H9 (cell line): ENCODE measurements at regions not wholly inside any gene's neighbourhood (a gene's known extent, or its start where the extent isn't known, plus 50 kb on each side); places are given as distances from the start of the nearest gene placed in this dataset.

Source experiments
- DNase-seq: peaks from one replicate; pipeline ENCODE4 v3.0.0-alpha.2; 2017
- H2AFZ ChIP-seq: one replicate; pipeline ENCODE4 v1.6.1; 2013; ENCODE audit warnings: mild to moderate bottlenecking, low read length, control low read depth, moderate library complexity
- H2AK5ac ChIP-seq: 2 replicates; pipeline ENCODE4 v1.6.1; 2013; ENCODE audit warnings: low read length, control low read depth, mixed read lengths; ENCODE audit not compliant: insufficient read length
- H2BK120ac ChIP-seq: one replicate; pipeline ENCODE4 v1.6.1; 2013; ENCODE audit warnings: low read depth, mild to moderate bottlenecking, low read length, control low read depth, inconsistent platforms; ENCODE audit not compliant: poor library complexity, severe bottlenecking
- H2BK12ac ChIP-seq: 2 replicates; pipeline ENCODE4 v1.6.1; 2013; ENCODE audit warnings: low read length, control low read depth, mixed read lengths, low read depth; ENCODE audit not compliant: insufficient read length
- H2BK15ac ChIP-seq: 2 replicates; pipeline ENCODE4 v1.6.1; 2013; ENCODE audit warnings: low read depth, low read length, control low read depth
- H2BK20ac ChIP-seq: one replicate; pipeline ENCODE4 v1.6.1; 2013; ENCODE audit warnings: low read depth, mild to moderate bottlenecking, low read length, control low read depth, inconsistent platforms; ENCODE audit not compliant: poor library complexity, severe bottlenecking
- H2BK5ac ChIP-seq: 2 replicates; pipeline ENCODE4 v1.6.1; 2013; ENCODE audit warnings: low read length, control low read depth, mixed read lengths; ENCODE audit not compliant: insufficient read length
- H3K14ac ChIP-seq: 2 replicates; pipeline ENCODE4 v1.6.1; 2013; ENCODE audit warnings: low read length, control low read depth; ENCODE audit not compliant: insufficient read depth
- H3K18ac ChIP-seq: 2 replicates; pipeline ENCODE4 v1.6.1; 2013; ENCODE audit warnings: low read depth, mild to moderate bottlenecking, mixed read lengths, low read length, control low read depth; ENCODE audit not compliant: insufficient read length
- H3K23ac ChIP-seq: 2 replicates; pipeline ENCODE4 v1.6.1; 2013; ENCODE audit warnings: low read length, control low read depth, mixed read lengths, low read depth; ENCODE audit not compliant: insufficient read length
- H3K23me2 ChIP-seq: 2 replicates; pipeline ENCODE4 v1.6.1; 2013; ENCODE audit warnings: low read depth, mild to moderate bottlenecking, mixed read lengths, low read length, control low read depth; ENCODE audit not compliant: insufficient read length, poor library complexity, severe bottlenecking
- H3K27ac ChIP-seq: 2 replicates; pipeline ENCODE4 v1.5.1; 2013; ENCODE audit warnings: low read length, control low read depth, mixed read lengths, low read depth; ENCODE audit not compliant: insufficient read length
- H3K27me3 ChIP-seq: 2 replicates; pipeline ENCODE4 v1.6.1; 2013; ENCODE audit warnings: low read length, control low read depth, inconsistent platforms; ENCODE audit not compliant: insufficient read depth
- H3K4ac ChIP-seq: 2 replicates; pipeline ENCODE4 v1.6.1; 2013; ENCODE audit warnings: low read depth, mild to moderate bottlenecking, control low read depth, inconsistent platforms, low read length, moderate library complexity
- H3K4me1 ChIP-seq: 2 replicates; pipeline ENCODE4 v1.6.1; 2013; ENCODE audit warnings: low read length, control low read depth, inconsistent platforms; ENCODE audit not compliant: insufficient read depth
- H3K4me2 ChIP-seq: 2 replicates; pipeline ENCODE4 v1.6.1; 2013; ENCODE audit warnings: low read length, control low read depth, mixed read lengths; ENCODE audit not compliant: insufficient read length, insufficient read depth
- H3K56ac ChIP-seq: 2 replicates; pipeline ENCODE4 v1.6.1; 2013; ENCODE audit warnings: low read depth, mild to moderate bottlenecking, mixed read lengths, low read length, control low read depth; ENCODE audit not compliant: insufficient read length
- H3K79me1 ChIP-seq: 2 replicates; pipeline ENCODE4 v1.6.1; 2013; ENCODE audit warnings: low read depth, mild to moderate bottlenecking, moderate library complexity, low read length, control low read depth, inconsistent platforms; ENCODE audit not compliant: insufficient read depth, poor library complexity, severe bottlenecking
- H3K79me2 ChIP-seq: 2 replicates; pipeline ENCODE4 v1.6.1; 2013; ENCODE audit warnings: low read length, control low read depth, inconsistent platforms; ENCODE audit not compliant: insufficient read depth
- H3K9ac ChIP-seq: 2 replicates; pipeline ENCODE4 v1.6.1; 2013; ENCODE audit warnings: low read length, control low read depth, mixed read lengths; ENCODE audit not compliant: insufficient read length; ENCODE audit errors: extremely low read depth
- H3K9me3 ChIP-seq: one replicate; pipeline ENCODE4 v1.6.1; 2013; ENCODE audit warnings: low read depth, low read length, inconsistent platforms; ENCODE audit not compliant: control insufficient read depth
- H3T11ph ChIP-seq: one replicate; pipeline ENCODE4 v1.6.1; 2013; ENCODE audit warnings: mild to moderate bottlenecking, low read length, control low read depth, inconsistent platforms
- H4K20me1 ChIP-seq: one replicate; pipeline ENCODE4 v1.6.1; 2013; ENCODE audit not compliant: control insufficient read depth, insufficient read length, insufficient read depth
- H4K5ac ChIP-seq: 2 replicates; pipeline ENCODE4 v1.6.1; 2013; ENCODE audit warnings: low read depth, mild to moderate bottlenecking, mixed read lengths, low read length, control low read depth; ENCODE audit not compliant: insufficient read length
- H4K8ac ChIP-seq: replicated peaks from 2 replicates; pipeline ENCODE4 v1.6.1; 2013; ENCODE audit warnings: low read length, control low read depth, mixed read lengths, low read depth; ENCODE audit not compliant: insufficient read length
- H4K91ac ChIP-seq: 2 replicates; pipeline ENCODE4 v1.6.1; 2013; ENCODE audit warnings: low read depth, mild to moderate bottlenecking, moderate library complexity, mixed read lengths, low read length, control low read depth; ENCODE audit not compliant: insufficient read length
- H3K27ac Mint-ChIP-seq, 3 experiments: 2 replicates in 2 of 3; 3 replicates in 1 of 3; pipeline ENCODE4 v1.8.0; 2020 to 2021; ENCODE audit warnings: mixed read lengths in 3 of 3, mild to moderate bottlenecking in 1 of 3, moderate library complexity in 1 of 3
- H3K27me3 Mint-ChIP-seq: 2 replicates; pipeline ENCODE4 v1.8.0; 2021; ENCODE audit warnings: low read depth, mild to moderate bottlenecking, moderate library complexity, mixed read lengths
- H3K36me3 Mint-ChIP-seq, 3 experiments: 2 replicates in 2 of 3; 3 replicates in 1 of 3; pipeline ENCODE4 v1.8.0; 2020 to 2021; ENCODE audit warnings: low read depth in 3 of 3, mixed read lengths in 3 of 3; ENCODE audit not compliant: insufficient read depth in 1 of 3
- H3K4me1 Mint-ChIP-seq, 2 experiments: 2 replicates each; pipeline ENCODE4 v1.8.0; 2020; ENCODE audit warnings: mixed read lengths in 2 of 2
- H3K4me3 Mint-ChIP-seq, 2 experiments: 2 replicates in 1 of 2; 3 replicates in 1 of 2; pipeline ENCODE4 v1.8.0; 2020 to 2021; ENCODE audit warnings: mild to moderate bottlenecking in 2 of 2, mixed read lengths in 2 of 2, moderate library complexity in 1 of 2
- H3K9me3 Mint-ChIP-seq, 2 experiments: 2 replicates in 1 of 2; 3 replicates in 1 of 2; pipeline ENCODE4 v1.8.0; 2020; ENCODE audit warnings: mild to moderate bottlenecking in 2 of 2, mixed read lengths in 2 of 2, moderate library complexity in 1 of 2
- CTCF ChIP-seq: fragments of 200-600 bp; sonication (generic); conservative IDR thresholded peaks from 3 replicates; pipeline ENCODE4 v1.8.0; 2021; ENCODE audit warnings: antibody characterized with exemption, mild to moderate bottlenecking
- WGBS: extraction: QIAGEN DNeasy Blood & Tissue Kit; methylation state at CpG from one replicate; pipeline ENCODE4 v1.1.7; 2013; ENCODE audit warnings: missing lambda C conversion rate, low lambda C conversion rate, mixed read lengths; ENCODE audit not compliant: insufficient read length; ENCODE audit errors: extremely low coverage; 5-methylcytosine and 5-hydroxymethylcytosine counted together

GRCh38 chr13:37456506-37456905 lies 142.1 kb downstream of the POSTN start:
- no peaks in the 10 kb centered on the region for H3K4me1 Mint-ChIP-seq
- Histone ChIP-seq H3K4ac (no peak overlapping the region), H3K27me3 (no peaks in the 10 kb centered on the region), H2BK5ac (no peak overlapping the region), H3K27ac (no peak overlapping the region), H3K79me1 (no peaks in the 10 kb centered on the region), H3K18ac (no peak overlapping the region), H3K56ac (no peak overlapping the region), H3K23ac (no peak overlapping the region), H3K9ac (no peak overlapping the region), H3K4me1 (no peaks in the 10 kb centered on the region), H3K79me2 (no peaks in the 10 kb centered on the region), H3T11ph (no peak overlapping the region), H2BK12ac (no peak overlapping the region), H3K4me2 (no peak overlapping the region), H2AFZ (no peak overlapping the region), H2AK5ac (no peak overlapping the region), H3K9me3 (no peaks in the 10 kb centered on the region), H4K20me1 (no peaks in the 10 kb centered on the region), H2BK15ac (no peak overlapping the region), H4K91ac (no peak overlapping the region), H3K14ac (no peak overlapping the region), H4K5ac (no peak overlapping the region), H2BK120ac (no peak overlapping the region), H3K23me2 (no peaks in the 10 kb centered on the region), H2BK20ac (no peak overlapping the region), H4K8ac (no peak overlapping the region)
- H3K4me3 Mint-ChIP-seq, result no peak overlapping the region
- no peaks in the 10 kb centered on the region; a peak in 1 of 7 replicates for H3K36me3 Mint-ChIP-seq
- no peak for TF ChIP-seq CTCF
- H3K27me3 Mint-ChIP-seq, result no peaks in the 10 kb centered on the region
- peaks cover 4 to 10% of the 10 kb centered on the region in 2 experiments; a peak in 4 of 5 replicates for H3K9me3 Mint-ChIP-seq
- no CpG with 5 or more reads among the region's 4 CpGs for WGBS
- DNase-seq, result no peak
- no peak overlapping the region for H3K27ac Mint-ChIP-seq
